GM12875 (cell line): ENCODE measurements at regions not wholly inside any gene's neighbourhood (a gene's known extent, or its start where the extent isn't known, plus 50 kb on each side); places are given as distances from the start of the nearest gene placed in this dataset.

Experiments
- H3K4me3 ChIP-seq: one replicate; pipeline ENCODE4 v1.5.1; 2011; ENCODE audit warnings: low read depth, low read length, control low read depth
- TF ChIP-seq, protein P1 (sequence below): IDR thresholded peaks from 2 replicates; pipeline ENCODE4 v1.5.1; 2011; ENCODE audit warnings: low read depth, mild to moderate bottlenecking, control low read depth, inconsistent platforms, low read length, moderate library complexity, borderline replicate concordance; ENCODE audit not compliant: insufficient read depth

DNA sequence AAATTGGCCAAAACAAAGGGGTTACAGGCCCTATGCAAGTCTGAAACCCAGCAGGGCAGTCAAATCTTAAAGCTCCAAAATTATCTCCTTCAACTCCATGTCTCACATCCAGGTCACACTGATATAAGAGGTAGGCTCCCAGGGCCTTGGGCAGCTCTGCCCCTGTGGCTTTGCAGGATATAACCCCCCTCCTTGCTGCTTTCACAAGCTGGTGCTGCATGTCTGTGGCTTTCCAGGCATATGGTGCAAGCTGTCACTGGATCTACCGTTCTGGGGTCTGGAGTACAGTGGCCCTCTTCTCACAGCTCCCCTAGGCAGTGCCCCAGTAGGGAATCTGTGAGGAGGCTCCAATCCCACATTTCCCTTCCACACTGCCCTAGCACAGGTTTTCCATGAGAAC, 519.6 kb downstream of the ETS1 start:
- TF ChIP-seq, protein P1, sequence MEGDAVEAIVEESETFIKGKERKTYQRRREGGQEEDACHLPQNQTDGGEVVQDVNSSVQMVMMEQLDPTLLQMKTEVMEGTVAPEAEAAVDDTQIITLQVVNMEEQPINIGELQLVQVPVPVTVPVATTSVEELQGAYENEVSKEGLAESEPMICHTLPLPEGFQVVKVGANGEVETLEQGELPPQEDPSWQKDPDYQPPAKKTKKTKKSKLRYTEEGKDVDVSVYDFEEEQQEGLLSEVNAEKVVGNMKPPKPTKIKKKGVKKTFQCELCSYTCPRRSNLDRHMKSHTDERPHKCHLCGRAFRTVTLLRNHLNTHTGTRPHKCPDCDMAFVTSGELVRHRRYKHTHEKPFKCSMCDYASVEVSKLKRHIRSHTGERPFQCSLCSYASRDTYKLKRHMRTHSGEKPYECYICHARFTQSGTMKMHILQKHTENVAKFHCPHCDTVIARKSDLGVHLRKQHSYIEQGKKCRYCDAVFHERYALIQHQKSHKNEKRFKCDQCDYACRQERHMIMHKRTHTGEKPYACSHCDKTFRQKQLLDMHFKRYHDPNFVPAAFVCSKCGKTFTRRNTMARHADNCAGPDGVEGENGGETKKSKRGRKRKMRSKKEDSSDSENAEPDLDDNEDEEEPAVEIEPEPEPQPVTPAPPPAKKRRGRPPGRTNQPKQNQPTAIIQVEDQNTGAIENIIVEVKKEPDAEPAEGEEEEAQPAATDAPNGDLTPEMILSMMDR: no peak
- H3K4me3 ChIP-seq: no peak overlapping the region

DNA sequence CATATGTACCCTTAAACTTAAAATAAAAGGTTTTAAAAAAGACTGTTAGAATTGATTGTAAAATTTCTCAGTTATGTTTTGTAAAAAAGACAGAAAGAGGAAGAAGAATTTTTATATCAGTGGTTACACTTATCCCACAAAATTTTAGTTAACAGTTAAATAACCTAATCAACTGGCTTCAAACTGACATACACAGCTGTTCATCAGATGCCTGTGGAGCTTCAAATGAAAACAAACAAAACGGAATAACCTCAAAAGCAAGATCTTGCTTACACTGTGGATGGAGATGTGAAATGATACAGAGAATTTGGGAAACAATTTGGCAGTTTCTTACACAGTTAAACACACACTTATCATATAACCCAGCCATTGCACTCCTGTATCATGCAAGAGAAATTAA, 521.0 kb downstream of the ETS1 start:
- TF ChIP-seq, protein P1: no peak
- H3K4me3 ChIP-seq: no peak overlapping the region

DNA sequence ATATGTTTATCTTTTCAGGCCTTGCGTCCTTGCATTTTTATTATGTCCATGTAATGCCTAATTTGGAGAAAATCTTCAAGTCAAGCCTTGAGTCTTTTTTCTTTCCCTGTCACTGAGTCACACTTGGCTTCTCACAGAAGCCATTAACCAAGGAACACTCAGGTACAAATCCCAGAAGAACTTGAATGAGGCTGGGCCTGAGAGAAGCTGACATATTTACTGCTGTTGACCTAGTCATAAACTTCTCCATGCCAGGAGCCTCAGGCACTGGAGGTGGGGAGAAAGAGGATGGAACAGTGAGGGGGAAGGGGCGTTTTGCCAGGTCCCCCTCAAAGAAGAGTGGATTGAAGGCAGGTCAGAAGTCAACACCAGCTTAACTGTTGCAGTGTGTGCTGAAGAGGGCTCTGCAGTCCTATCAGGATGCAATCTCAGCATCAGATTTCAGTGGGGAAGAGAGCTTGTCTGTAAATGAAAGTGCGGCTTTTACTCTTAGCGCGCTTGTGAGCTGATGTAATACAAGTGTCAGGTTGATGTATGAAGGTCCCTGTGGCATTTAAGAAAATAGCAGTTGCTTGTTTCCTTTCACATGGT, 526.0 kb downstream of the ETS1 start:
- H3K4me3 ChIP-seq: no peak overlapping the region
- TF ChIP-seq, protein P1: no peak

DNA sequence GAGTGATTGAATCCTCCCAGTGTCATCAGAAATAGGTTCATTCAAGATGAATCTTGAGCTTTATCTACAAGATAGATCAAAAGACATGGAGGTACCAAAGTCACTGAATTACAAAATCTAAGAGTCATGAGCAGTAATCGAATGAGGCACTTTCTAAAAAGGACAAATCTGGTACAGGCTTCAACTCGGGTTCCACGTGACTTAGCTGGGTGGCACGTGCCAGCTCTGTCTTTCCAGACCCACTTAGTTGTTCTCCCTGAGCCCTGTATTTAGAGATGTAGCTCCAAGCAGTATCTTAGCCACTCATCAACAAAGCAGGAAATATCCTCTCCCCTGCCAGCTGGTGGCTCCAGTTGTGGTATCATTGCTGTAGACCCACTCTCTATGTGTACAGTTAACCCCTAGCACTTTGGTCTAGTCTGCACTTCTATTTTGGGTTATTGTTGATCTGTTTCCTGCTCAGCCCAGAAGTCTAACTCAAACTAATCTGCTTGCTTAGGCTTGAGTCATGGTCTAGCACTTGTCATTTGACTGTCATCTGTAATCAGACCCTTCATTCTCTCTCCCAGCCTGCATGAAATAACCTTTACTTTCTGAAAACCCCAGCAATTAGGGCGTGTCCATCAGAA, 528.7 kb downstream of the ETS1 start:
- TF ChIP-seq, protein P1: no peak
- H3K4me3 ChIP-seq: no peak overlapping the region

DNA sequence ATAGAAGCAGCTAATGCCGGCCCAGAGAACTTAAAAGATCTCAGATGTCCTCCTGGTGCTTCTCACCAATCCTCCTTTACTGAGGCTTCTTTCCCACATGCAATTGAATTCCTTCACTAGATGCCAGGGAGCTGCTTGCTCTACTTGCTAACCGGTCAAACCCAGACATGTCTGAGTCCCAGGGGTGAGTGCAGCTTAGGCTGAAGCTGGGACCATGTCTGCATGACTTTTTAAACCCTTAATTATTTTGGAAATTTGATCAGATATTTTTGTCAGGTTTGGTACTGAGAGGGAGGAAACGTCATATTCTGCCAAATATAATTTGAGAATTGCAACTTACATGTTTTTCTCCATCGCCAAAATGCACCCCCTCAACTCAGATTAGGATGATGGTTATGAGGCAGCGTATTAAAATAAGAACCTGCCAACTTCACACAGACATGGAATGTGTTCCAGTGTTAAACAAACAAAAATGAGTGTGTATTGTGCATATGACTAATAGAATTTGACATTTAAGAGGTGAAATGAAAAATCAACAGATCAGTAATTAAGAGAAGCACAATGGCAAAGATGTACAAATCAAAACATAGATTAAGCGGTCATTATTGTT, 529.5 kb downstream of the ETS1 start:
- TF ChIP-seq, protein P1: no peak
- no peak overlapping the region for H3K4me3 ChIP-seq

DNA sequence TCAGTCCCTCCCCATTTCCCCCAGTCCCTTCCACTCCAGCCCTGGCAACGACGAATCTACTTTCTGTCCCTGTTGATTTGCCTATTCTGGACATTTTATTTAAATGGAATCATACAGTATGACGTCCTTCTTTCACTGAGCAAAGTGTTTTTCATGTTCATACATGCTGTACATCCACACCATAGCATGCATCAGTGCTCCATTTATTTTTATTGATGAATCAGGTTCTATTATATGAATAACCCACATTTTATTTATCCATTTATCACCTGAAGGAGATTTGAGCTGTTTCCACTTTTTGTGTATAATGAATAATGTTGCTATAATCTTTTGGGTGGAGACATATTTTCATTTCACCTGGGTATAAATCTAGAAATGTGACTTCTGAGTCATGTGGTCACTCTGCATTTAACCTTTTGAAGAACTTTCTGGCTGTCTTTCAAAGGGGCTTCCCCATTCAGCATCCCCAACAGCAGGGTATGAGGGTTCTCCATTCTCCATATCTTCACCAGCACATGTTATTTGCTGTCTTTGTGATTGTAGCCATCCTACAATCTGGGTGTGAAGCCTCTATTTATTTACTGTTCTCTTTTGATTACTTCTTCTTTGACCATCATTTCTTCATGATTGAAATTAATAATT, 531.7 kb downstream of the ETS1 start:
- H3K4me3 ChIP-seq: no peak overlapping the region
- TF ChIP-seq, protein P1: no peak
